ENCODE measurements at regions not wholly inside any gene's neighbourhood (a gene's known extent, or its start where the extent isn't known, plus 50 kb on each side); places are given as distances from the start of the nearest gene placed in this dataset.

- DNase-seq (ENCODE audit: extremely low spot score in 2 of 2) = no peak
- H3K4me1 ChIP-seq = peaks cover 16% of the 10 kb centered on the region
- TF ChIP-seq POLR2AphosphoS5 (IDR thresholded peaks at IDR 0.05; ENCODE audit: insufficient read depth in 1 of 2, low read depth in 1 of 2) (no peak), CTCF (IDR thresholded peaks at IDR 0.05) (no peak), POLR2A (IDR thresholded peaks at IDR 0.05) (no peak)
- H3K27me3 ChIP-seq = no peaks in the 10 kb centered on the region
- no peak overlapping the region for H3K4me3 ChIP-seq
- intact Hi-C loops (cut with DNase I) = no loop called here
- H3K9me3 ChIP-seq = no peaks in the 10 kb centered on the region
- no peaks in the 10 kb centered on the region for H3K36me3 ChIP-seq
- H3K27ac ChIP-seq = no peak overlapping the region
Observed at GRCh38 chr1:168881656-168882260, 152.8 kb upstream of the DPT start.

GRCh38 chr1:168887381-168887780 is 158.4 kb upstream of the DPT start:
- Histone ChIP-seq H3K27me3 (no peaks in the 10 kb centered on the region), H3K4me3 (no peak overlapping the region), H3K36me3 (no peaks in the 10 kb centered on the region), H3K4me1 (no peaks in the 10 kb centered on the region), H3K27ac (no peak overlapping the region), H3K9me3 (no peaks in the 10 kb centered on the region)
- no peak for DNase-seq (ENCODE audit: extremely low spot score in 2 of 2)
- TF ChIP-seq CTCF (IDR thresholded peaks at IDR 0.05) (no peak), POLR2A (IDR thresholded peaks at IDR 0.05) (no peak), POLR2AphosphoS5 (IDR thresholded peaks at IDR 0.05; ENCODE audit: insufficient read depth in 1 of 2, low read depth in 1 of 2) (no peak)
- intact Hi-C loops (cut with DNase I) = no loop called here

GRCh38 chr1:168888418-168888817 is 159.4 kb upstream of the DPT start:
- intact Hi-C loops (cut with DNase I) = no loop called here
- H3K36me3 ChIP-seq = no peaks in the 10 kb centered on the region

GRCh38 chr1:168892931-168893330 is 163.9 kb upstream of the DPT start:
- no peak for DNase-seq (ENCODE audit: extremely low spot score in 2 of 2)
- Histone ChIP-seq H3K27me3 (no peaks in the 10 kb centered on the region), H3K9me3 (no peaks in the 10 kb centered on the region), H3K4me1 (no peaks in the 10 kb centered on the region), H3K27ac (no peak overlapping the region), H3K36me3 (no peaks in the 10 kb centered on the region), H3K4me3 (no peak overlapping the region)
- TF ChIP-seq CTCF (IDR thresholded peaks at IDR 0.05) = no peak
- TF ChIP-seq POLR2AphosphoS5 (IDR thresholded peaks at IDR 0.05; ENCODE audit: insufficient read depth in 1 of 2, low read depth in 1 of 2) = no peak
- no peak for TF ChIP-seq POLR2A (IDR thresholded peaks at IDR 0.05)
- intact Hi-C loops (cut with DNase I) = no loop called here

More at GRCh38 chr1:168888418-168888817, 159.4 kb upstream of the DPT start:
- H3K9me3 ChIP-seq = no peaks in the 10 kb centered on the region
- no peak overlapping the region for H3K27ac ChIP-seq
- H3K27me3 ChIP-seq = no peaks in the 10 kb centered on the region
- H3K4me1 ChIP-seq = no peaks in the 10 kb centered on the region
- DNase-seq (ENCODE audit: extremely low spot score in 2 of 2) = no peak
- no peak overlapping the region for H3K4me3 ChIP-seq
- TF ChIP-seq POLR2AphosphoS5 (IDR thresholded peaks at IDR 0.05; ENCODE audit: insufficient read depth in 1 of 2, low read depth in 1 of 2) = no peak
- TF ChIP-seq POLR2A (IDR thresholded peaks at IDR 0.05) = no peak
- TF ChIP-seq CTCF (IDR thresholded peaks at IDR 0.05) = no peak

- Histone ChIP-seq H3K27ac (no peak overlapping the region), H3K4me1 (no peaks in the 10 kb centered on the region), H3K4me3 (no peak overlapping the region), H3K27me3 (no peaks in the 10 kb centered on the region), H3K9me3 (no peaks in the 10 kb centered on the region), H3K36me3 (no peaks in the 10 kb centered on the region)
- intact Hi-C loops (cut with DNase I) = no loop called here
- DNase-seq (ENCODE audit: extremely low spot score in 2 of 2) = no peak
- TF ChIP-seq POLR2A (IDR thresholded peaks at IDR 0.05) (no peak), CTCF (IDR thresholded peaks at IDR 0.05) (no peak), POLR2AphosphoS5 (IDR thresholded peaks at IDR 0.05; ENCODE audit: insufficient read depth in 1 of 2, low read depth in 1 of 2) (no peak)
Observed at GRCh38 chr1:168893359-168893801, 164.4 kb upstream of the DPT start.
